ENCODE measurements at regions not wholly inside any gene's neighbourhood (a gene's known extent, or its start where the extent isn't known, plus 50 kb on each side); places are given as distances from the start of the nearest gene placed in this dataset.

DNA sequence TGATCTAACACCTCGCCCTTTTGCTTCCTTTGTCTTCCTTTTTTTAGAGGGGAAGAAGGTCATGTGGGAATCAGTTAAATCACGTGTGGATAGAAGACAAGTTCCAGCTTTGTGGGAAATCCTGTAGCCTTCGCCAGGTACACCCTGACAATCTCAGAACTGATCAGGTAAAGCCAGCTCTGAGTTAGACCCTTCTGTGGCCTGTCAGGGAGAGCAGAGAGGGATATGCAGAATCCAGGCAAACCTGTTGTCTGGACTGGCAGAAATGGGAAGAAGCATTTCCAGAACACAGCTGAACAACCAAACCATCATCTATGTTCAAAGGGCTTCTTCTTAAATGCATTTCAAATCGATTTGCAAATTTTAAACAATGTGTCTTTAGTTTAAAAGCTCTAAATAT lies 247.4 kb upstream of the FN1 start:
- TF ChIP-seq CTCF (IDR thresholded peaks at IDR 0.05) (no peak), POLR2A (IDR thresholded peaks at IDR 0.05) (no peak), POLR2AphosphoS5 (IDR thresholded peaks at IDR 0.05) (no peak)
